ENCODE measurements at regions not wholly inside any gene's neighbourhood (a gene's known extent, or its start where the extent isn't known, plus 50 kb on each side); places are given as distances from the start of the nearest gene placed in this dataset.

GRCh38 chr12:68469113-68469512 is 137.0 kb upstream of the MDM1 start:
- ChIA-PET CTCF (no interaction called here), POLR2A (no interaction called here)
- H3K27ac ChIP-seq (ENCODE audit: extremely low read depth, low read depth, low read length) = no peak overlapping the region

More at GRCh38 chr12:68469113-68469512, 137.0 kb upstream of the MDM1 start:
- Histone ChIP-seq H3K36me3 (ENCODE audit: control insufficient read depth in 2 of 2, insufficient read depth in 1 of 2, low read length in 2 of 2) (no peaks in the 10 kb centered on the region), H3K4me1 (ENCODE audit: control insufficient read depth, insufficient read depth, low read length) (no peaks in the 10 kb centered on the region), H3K4me3 (ENCODE audit: low read depth, low read length) (no peak overlapping the region), H3K9me3 (ENCODE audit: control insufficient read depth, insufficient read depth, low read depth, low read length) (no peaks in the 10 kb centered on the region)
- no peak for TF ChIP-seq ZNF341 (tag by site-specific recombination; IDR thresholded peaks at IDR 0.05; ENCODE audit: low read depth)
- TF ChIP-seq ZNF114 (tag by site-specific recombination; IDR thresholded peaks at IDR 0.05) = no peak
- no peak for TF ChIP-seq ZNF138 (tag by site-specific recombination; IDR thresholded peaks at IDR 0.05; ENCODE audit: borderline replicate concordance)
- TF ChIP-seq ATF2 (tag by site-specific recombination; IDR thresholded peaks at IDR 0.05; ENCODE audit: low read depth) = no peak
- no peak for TF ChIP-seq ZNF133 (tag by site-specific recombination; IDR thresholded peaks at IDR 0.05)
- TF ChIP-seq KLF7 (tag by site-specific recombination; IDR thresholded peaks at IDR 0.05; ENCODE audit: borderline replicate concordance) = no peak
- TF ChIP-seq ZXDB (tag by site-specific recombination; IDR thresholded peaks at IDR 0.05) = no peak
- TF ChIP-seq ZNF626 (tag by site-specific recombination; IDR thresholded peaks at IDR 0.05) = no peak
- TF ChIP-seq ZSCAN30 (tag by site-specific recombination; IDR thresholded peaks at IDR 0.05) = no peak
- no peak for TF ChIP-seq ZNF18 (tag by site-specific recombination; IDR thresholded peaks at IDR 0.05)
- no peak for TF ChIP-seq ZNF513 (tag by site-specific recombination; IDR thresholded peaks at IDR 0.05)
- no peak for TF ChIP-seq BCL11A (tag by site-specific recombination; IDR thresholded peaks at IDR 0.05; ENCODE audit: low read depth)
- TF ChIP-seq ZBTB48 (tag by site-specific recombination; IDR thresholded peaks at IDR 0.05) = no peak
- TF ChIP-seq PRDM10 (tag by site-specific recombination; IDR thresholded peaks at IDR 0.05) = no peak
- TF ChIP-seq ZNF692 (tag by site-specific recombination; IDR thresholded peaks at IDR 0.05) = no peak

All from HEK293 (cell line).